ENCODE measurements at regions not wholly inside any gene's neighbourhood (a gene's known extent, or its start where the extent isn't known, plus 50 kb on each side); places are given as distances from the start of the nearest gene placed in this dataset.

DNA sequence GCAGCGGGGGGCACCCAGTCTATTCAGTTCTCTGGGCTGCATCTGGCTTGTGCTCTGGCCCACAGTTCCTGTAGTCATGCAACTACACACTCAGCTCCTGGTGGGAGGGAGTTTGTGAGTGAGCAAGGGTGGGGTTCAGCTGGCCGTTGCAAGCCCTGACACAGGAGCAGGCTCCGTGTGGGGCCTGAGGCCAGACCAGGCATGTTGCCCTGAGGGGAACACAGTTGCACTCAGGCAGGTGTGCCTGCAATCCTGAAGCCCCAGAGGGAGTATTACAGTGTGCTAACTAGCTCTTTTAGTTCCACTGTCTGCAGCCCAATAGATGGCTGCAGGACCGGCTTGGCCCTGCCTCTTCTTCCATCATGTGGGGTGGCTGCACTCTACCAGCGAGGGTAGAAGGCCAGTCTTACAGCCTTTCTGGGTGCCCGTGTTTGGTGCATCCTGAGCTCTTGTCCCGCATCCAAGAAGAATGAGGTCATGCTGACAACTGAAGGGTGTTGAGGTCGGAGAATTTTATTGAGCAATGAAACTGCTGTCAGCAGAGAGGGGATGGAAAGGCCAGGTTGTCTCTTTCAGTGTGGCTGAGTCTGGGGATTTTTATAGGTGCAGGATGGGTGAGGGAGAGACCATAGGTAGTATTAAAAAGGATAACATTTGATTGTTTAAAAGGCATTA is 49.9 kb upstream of the ELAC2 start:
- TF ChIP-seq EP300 (IDR thresholded peaks at IDR 0.05) (no peak), POLR2A (IDR thresholded peaks at IDR 0.05) (no peak)
- TF ChIP-seq, protein P1, sequence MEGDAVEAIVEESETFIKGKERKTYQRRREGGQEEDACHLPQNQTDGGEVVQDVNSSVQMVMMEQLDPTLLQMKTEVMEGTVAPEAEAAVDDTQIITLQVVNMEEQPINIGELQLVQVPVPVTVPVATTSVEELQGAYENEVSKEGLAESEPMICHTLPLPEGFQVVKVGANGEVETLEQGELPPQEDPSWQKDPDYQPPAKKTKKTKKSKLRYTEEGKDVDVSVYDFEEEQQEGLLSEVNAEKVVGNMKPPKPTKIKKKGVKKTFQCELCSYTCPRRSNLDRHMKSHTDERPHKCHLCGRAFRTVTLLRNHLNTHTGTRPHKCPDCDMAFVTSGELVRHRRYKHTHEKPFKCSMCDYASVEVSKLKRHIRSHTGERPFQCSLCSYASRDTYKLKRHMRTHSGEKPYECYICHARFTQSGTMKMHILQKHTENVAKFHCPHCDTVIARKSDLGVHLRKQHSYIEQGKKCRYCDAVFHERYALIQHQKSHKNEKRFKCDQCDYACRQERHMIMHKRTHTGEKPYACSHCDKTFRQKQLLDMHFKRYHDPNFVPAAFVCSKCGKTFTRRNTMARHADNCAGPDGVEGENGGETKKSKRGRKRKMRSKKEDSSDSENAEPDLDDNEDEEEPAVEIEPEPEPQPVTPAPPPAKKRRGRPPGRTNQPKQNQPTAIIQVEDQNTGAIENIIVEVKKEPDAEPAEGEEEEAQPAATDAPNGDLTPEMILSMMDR (IDR thresholded peaks at IDR 0.05), result no peak
- Histone ChIP-seq H3K4me3 (no peak overlapping the region), H3K27me3 (no peaks in the 10 kb centered on the region), H3K4me1 (peaks cover 0 to 10% (median 0%) of the 10 kb centered on the region in 4 donors), H3K36me3 (no peaks in the 10 kb centered on the region), H3K27ac (no peak overlapping the region), H3K9me3 (peaks cover 0 to 4% (median 0%) of the 10 kb centered on the region in 4 donors)
- DNase-seq (ENCODE audit: low spot score in 2 of 2), result no peak
- 61 to 64% methylated on average over 5 to 8 of the region's 8 CpGs for WGBS, 2 donors

Data from tibial nerve (tissue), 4 donors.